ENCODE measurements at regions not wholly inside any gene's neighbourhood (a gene's known extent, or its start where the extent isn't known, plus 50 kb on each side); places are given as distances from the start of the nearest gene placed in this dataset.

GRCh38 chr6:117072781-117073180, 192.6 kb upstream of the VGLL2 start:
- no peaks in the 10 kb centered on the region for H3K27me3 ChIP-seq (replicated peaks in 1 of 2; ENCODE audit: control insufficient read depth in 2 of 2, extremely low read depth in 1 of 2, insufficient read depth in 2 of 2, low read length in 1 of 2)
- H3K27ac ChIP-seq (ENCODE audit: low read length): no peak overlapping the region
- no peaks in the 10 kb centered on the region for H3K36me3 ChIP-seq (ENCODE audit: control insufficient read depth in 2 of 2, extremely low read depth in 1 of 2, insufficient read depth in 1 of 2, low read length in 1 of 2)
- DNase-seq (no peak), ATAC-seq (replicated peaks in 1 of 4) (no peak)
- Mint-ChIP-seq H3K27me3 (no peaks in the 10 kb centered on the region), H3K4me1 (no peaks in the 10 kb centered on the region), H3K27ac (no peak overlapping the region), H3K9me3 (peaks cover 0 to 9% (median 5%) of the 10 kb centered on the region in 3 donors), H3K36me3 (no peaks in the 10 kb centered on the region), H3K4me3 (no peak overlapping the region)
- no peaks in the 10 kb centered on the region for H3K9me3 ChIP-seq
- H3K4me3 ChIP-seq (ENCODE audit: control insufficient read depth in 1 of 2, extremely low read depth in 1 of 2, low read length in 1 of 2): no peak overlapping the region
- ChIA-PET CTCF (no interaction called here), POLR2A (no interaction called here)
- WGBS (ENCODE audit: insufficient coverage): 50% methylated on average over 4 of the region's 5 CpGs
- H3K4me1 ChIP-seq (ENCODE audit: control insufficient read depth in 1 of 2, extremely low read depth in 1 of 2, insufficient read depth in 2 of 2, low read length in 2 of 2): no peaks in the 10 kb centered on the region

GRCh38 chr6:117074672-117075071, 190.7 kb upstream of the VGLL2 start:
- Mint-ChIP-seq H3K27ac (no peak overlapping the region), H3K4me1 (no peaks in the 10 kb centered on the region), H3K9me3 (peaks cover 0 to 5% (median 5%) of the 10 kb centered on the region in 3 donors), H3K4me3 (no peak overlapping the region), H3K36me3 (no peaks in the 10 kb centered on the region), H3K27me3 (no peaks in the 10 kb centered on the region)
- Histone ChIP-seq H3K36me3 (ENCODE audit: control insufficient read depth in 2 of 2, extremely low read depth in 1 of 2, insufficient read depth in 1 of 2, low read length in 1 of 2) (no peaks in the 10 kb centered on the region), H3K4me3 (ENCODE audit: control insufficient read depth in 1 of 2, extremely low read depth in 1 of 2, low read length in 1 of 2) (no peak overlapping the region), H3K27ac (ENCODE audit: low read length) (no peak overlapping the region), H3K9me3 (no peaks in the 10 kb centered on the region), H3K4me1 (ENCODE audit: control insufficient read depth in 1 of 2, extremely low read depth in 1 of 2, insufficient read depth in 2 of 2, low read length in 2 of 2) (no peaks in the 10 kb centered on the region), H3K27me3 (replicated peaks in 1 of 2; ENCODE audit: control insufficient read depth in 2 of 2, extremely low read depth in 1 of 2, insufficient read depth in 2 of 2, low read length in 1 of 2) (no peaks in the 10 kb centered on the region)
- no peak for DNase-seq
- 60% methylated on average over 1 of the region's 5 CpGs for WGBS (ENCODE audit: insufficient coverage)
- CTCF ChIA-PET: no interaction called here
- POLR2A ChIA-PET: no interaction called here
- ATAC-seq (replicated peaks in 1 of 4): no peak

- CTCF ChIA-PET: no interaction called here
- Mint-ChIP-seq H3K4me1 (no peaks in the 10 kb centered on the region), H3K36me3 (no peaks in the 10 kb centered on the region), H3K27me3 (no peaks in the 10 kb centered on the region), H3K27ac (no peak overlapping the region), H3K4me3 (no peak overlapping the region), H3K9me3 (peaks cover 0 to 5% (median 5%) of the 10 kb centered on the region in 3 donors)
- Histone ChIP-seq H3K4me3 (ENCODE audit: control insufficient read depth in 1 of 2, extremely low read depth in 1 of 2, low read length in 1 of 2) (no peak overlapping the region), H3K27ac (ENCODE audit: low read length) (no peak overlapping the region), H3K27me3 (replicated peaks in 1 of 2; ENCODE audit: control insufficient read depth in 2 of 2, extremely low read depth in 1 of 2, insufficient read depth in 2 of 2, low read length in 1 of 2) (no peaks in the 10 kb centered on the region), H3K9me3 (no peaks in the 10 kb centered on the region), H3K36me3 (ENCODE audit: control insufficient read depth in 2 of 2, extremely low read depth in 1 of 2, insufficient read depth in 1 of 2, low read length in 1 of 2) (no peaks in the 10 kb centered on the region), H3K4me1 (ENCODE audit: control insufficient read depth in 1 of 2, extremely low read depth in 1 of 2, insufficient read depth in 2 of 2, low read length in 2 of 2) (no peaks in the 10 kb centered on the region)
- DNase-seq: no peak
- no peak for ATAC-seq (replicated peaks in 1 of 4)
- POLR2A ChIA-PET: interaction anchor here in 1 of 2 donors (0.7 kb wide), 1 partner anchor 70 kb away, joined by 5 read pairs; no protein-coding TSS in a partner anchor
- WGBS (ENCODE audit: insufficient coverage): no CpG with 5 or more reads among the region's 5 CpGs
Observed at GRCh38 chr6:117075218-117075617, 190.1 kb upstream of the VGLL2 start.

GRCh38 chr6:117076076-117076475, 189.3 kb upstream of the VGLL2 start:
- Histone ChIP-seq H3K36me3 (ENCODE audit: control insufficient read depth in 2 of 2, extremely low read depth in 1 of 2, insufficient read depth in 1 of 2, low read length in 1 of 2) (no peaks in the 10 kb centered on the region), H3K4me1 (ENCODE audit: control insufficient read depth in 1 of 2, extremely low read depth in 1 of 2, insufficient read depth in 2 of 2, low read length in 2 of 2) (no peaks in the 10 kb centered on the region), H3K9me3 (no peaks in the 10 kb centered on the region), H3K27me3 (replicated peaks in 1 of 2; ENCODE audit: control insufficient read depth in 2 of 2, extremely low read depth in 1 of 2, insufficient read depth in 2 of 2, low read length in 1 of 2) (no peaks in the 10 kb centered on the region), H3K27ac (ENCODE audit: low read length) (no peak overlapping the region), H3K4me3 (ENCODE audit: control insufficient read depth in 1 of 2, extremely low read depth in 1 of 2, low read length in 1 of 2) (no peak overlapping the region)
- WGBS (ENCODE audit: insufficient coverage): 10% methylated on average over 1 of the region's 3 CpGs
- no peak for ATAC-seq (replicated peaks in 1 of 4)
- Mint-ChIP-seq H3K36me3 (no peaks in the 10 kb centered on the region), H3K27ac (no peak overlapping the region), H3K9me3 (peaks cover 0 to 5% (median 5%) of the 10 kb centered on the region in 3 donors), H3K4me1 (no peaks in the 10 kb centered on the region), H3K4me3 (no peak overlapping the region), H3K27me3 (no peaks in the 10 kb centered on the region)
- CTCF ChIA-PET: no interaction called here
- no peak for DNase-seq
- POLR2A ChIA-PET: interaction anchor here in 1 of 2 donors (0.7 kb wide), 1 partner anchor 69 kb away, joined by 5 read pairs; no protein-coding TSS in a partner anchor

GRCh38 chr6:117077300-117077699, 188.1 kb upstream of the VGLL2 start:
- 65% methylated on average over 3 of the region's 4 CpGs for WGBS (ENCODE audit: insufficient coverage)
- POLR2A ChIA-PET: no interaction called here
- Histone ChIP-seq H3K4me1 (ENCODE audit: control insufficient read depth in 1 of 2, extremely low read depth in 1 of 2, insufficient read depth in 2 of 2, low read length in 2 of 2) (no peaks in the 10 kb centered on the region), H3K27me3 (replicated peaks in 1 of 2; ENCODE audit: control insufficient read depth in 2 of 2, extremely low read depth in 1 of 2, insufficient read depth in 2 of 2, low read length in 1 of 2) (no peaks in the 10 kb centered on the region), H3K4me3 (ENCODE audit: control insufficient read depth in 1 of 2, extremely low read depth in 1 of 2, low read length in 1 of 2) (no peak overlapping the region), H3K27ac (ENCODE audit: low read length) (no peak overlapping the region), H3K36me3 (ENCODE audit: control insufficient read depth in 2 of 2, extremely low read depth in 1 of 2, insufficient read depth in 1 of 2, low read length in 1 of 2) (no peaks in the 10 kb centered on the region), H3K9me3 (no peaks in the 10 kb centered on the region)
- Mint-ChIP-seq H3K27me3 (no peaks in the 10 kb centered on the region), H3K9me3 (peaks cover 0 to 5% (median 2%) of the 10 kb centered on the region in 3 donors), H3K4me3 (no peak overlapping the region), H3K4me1 (no peaks in the 10 kb centered on the region), H3K27ac (no peak overlapping the region), H3K36me3 (no peaks in the 10 kb centered on the region)
- no peak for ATAC-seq (replicated peaks in 1 of 4)
- CTCF ChIA-PET: no interaction called here
- no peak for DNase-seq

GRCh38 chr6:117078624-117079023, 186.7 kb upstream of the VGLL2 start:
- H3K27ac ChIP-seq (ENCODE audit: low read length): no peak overlapping the region
- no peaks in the 10 kb centered on the region for H3K27me3 ChIP-seq (replicated peaks in 1 of 2; ENCODE audit: control insufficient read depth in 2 of 2, extremely low read depth in 1 of 2, insufficient read depth in 2 of 2, low read length in 1 of 2)
- ChIA-PET CTCF (no interaction called here), POLR2A (no interaction called here)
- H3K4me3 ChIP-seq (ENCODE audit: control insufficient read depth in 1 of 2, extremely low read depth in 1 of 2, low read length in 1 of 2): no peak overlapping the region
- no CpG with 5 or more reads among the region's 2 CpGs for WGBS (ENCODE audit: insufficient coverage)
- Mint-ChIP-seq H3K27ac (no peak overlapping the region), H3K9me3 (no peaks in the 10 kb centered on the region), H3K4me1 (no peaks in the 10 kb centered on the region), H3K36me3 (no peaks in the 10 kb centered on the region), H3K4me3 (no peak overlapping the region), H3K27me3 (no peaks in the 10 kb centered on the region)
- no peak for DNase-seq
- no peaks in the 10 kb centered on the region for H3K36me3 ChIP-seq (ENCODE audit: control insufficient read depth in 2 of 2, extremely low read depth in 1 of 2, insufficient read depth in 1 of 2, low read length in 1 of 2)
- H3K4me1 ChIP-seq (ENCODE audit: control insufficient read depth in 1 of 2, extremely low read depth in 1 of 2, insufficient read depth in 2 of 2, low read length in 2 of 2): no peaks in the 10 kb centered on the region
- ATAC-seq (replicated peaks in 1 of 4): no peak
- H3K9me3 ChIP-seq: no peaks in the 10 kb centered on the region

- WGBS (ENCODE audit: insufficient coverage): 67% methylated on average over 1 of the region's 2 CpGs
- no peaks in the 10 kb centered on the region for H3K9me3 ChIP-seq
- no peak overlapping the region for H3K4me3 Mint-ChIP-seq
- DNase-seq (no peak), ATAC-seq (replicated peaks in 1 of 4) (no peak)
- no peak overlapping the region for H3K4me3 ChIP-seq (ENCODE audit: control insufficient read depth in 1 of 2, extremely low read depth in 1 of 2, low read length in 1 of 2)
- no peak overlapping the region for H3K27ac ChIP-seq (ENCODE audit: low read length)
- no peak overlapping the region for H3K27ac Mint-ChIP-seq
- ChIA-PET POLR2A (no interaction called here), CTCF (no interaction called here)
- H3K36me3 Mint-ChIP-seq: no peaks in the 10 kb centered on the region
- H3K36me3 ChIP-seq (ENCODE audit: control insufficient read depth in 2 of 2, extremely low read depth in 1 of 2, insufficient read depth in 1 of 2, low read length in 1 of 2): no peaks in the 10 kb centered on the region
- no peaks in the 10 kb centered on the region for H3K27me3 ChIP-seq (replicated peaks in 1 of 2; ENCODE audit: control insufficient read depth in 2 of 2, extremely low read depth in 1 of 2, insufficient read depth in 2 of 2, low read length in 1 of 2)
- H3K4me1 Mint-ChIP-seq: no peaks in the 10 kb centered on the region
- H3K27me3 Mint-ChIP-seq: no peaks in the 10 kb centered on the region
- no peaks in the 10 kb centered on the region for H3K9me3 Mint-ChIP-seq
- H3K4me1 ChIP-seq (ENCODE audit: control insufficient read depth in 1 of 2, extremely low read depth in 1 of 2, insufficient read depth in 2 of 2, low read length in 2 of 2): no peaks in the 10 kb centered on the region
Observed at GRCh38 chr6:117079951-117080350, 185.4 kb upstream of the VGLL2 start.
